ENCODE measurements at regions not wholly inside any gene's neighbourhood (a gene's known extent, or its start where the extent isn't known, plus 50 kb on each side); places are given as distances from the start of the nearest gene placed in this dataset.

DNA sequence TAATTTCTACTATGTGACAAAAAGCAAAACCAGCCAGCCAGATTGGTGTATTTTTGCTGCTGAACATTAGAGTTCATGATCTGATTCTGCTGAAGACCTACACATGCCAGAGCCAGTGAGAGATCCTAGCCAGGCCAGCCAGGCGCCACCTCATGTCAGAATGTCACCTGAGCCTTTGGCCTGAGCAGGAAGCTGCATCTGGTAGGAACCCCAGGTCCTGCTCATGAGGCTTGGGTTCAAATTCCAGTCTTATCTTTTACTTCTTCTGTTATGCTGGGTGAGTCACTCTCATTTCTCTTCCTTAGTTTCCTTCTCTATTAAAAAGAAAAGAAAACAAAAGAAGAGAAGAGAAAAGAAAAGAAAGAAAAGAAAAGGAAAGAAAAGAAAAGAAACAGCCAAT is 585.1 kb upstream of the CDH5 start:
- H3K9me3 Mint-ChIP-seq, result peaks cover 10% of the 10 kb centered on the region
- no peak overlapping the region for H3K4me3 Mint-ChIP-seq
- ATAC-seq (ENCODE audit: low read depth) (no peak), DNase-seq (ENCODE audit: low spot score in 2 of 2) (no peak)
- H3K27me3 Mint-ChIP-seq, result no peaks in the 10 kb centered on the region
- H3K36me3 Mint-ChIP-seq, result no peaks in the 10 kb centered on the region
- H3K27ac Mint-ChIP-seq, result no peak overlapping the region
- no peaks in the 10 kb centered on the region for H3K4me1 Mint-ChIP-seq

DNA sequence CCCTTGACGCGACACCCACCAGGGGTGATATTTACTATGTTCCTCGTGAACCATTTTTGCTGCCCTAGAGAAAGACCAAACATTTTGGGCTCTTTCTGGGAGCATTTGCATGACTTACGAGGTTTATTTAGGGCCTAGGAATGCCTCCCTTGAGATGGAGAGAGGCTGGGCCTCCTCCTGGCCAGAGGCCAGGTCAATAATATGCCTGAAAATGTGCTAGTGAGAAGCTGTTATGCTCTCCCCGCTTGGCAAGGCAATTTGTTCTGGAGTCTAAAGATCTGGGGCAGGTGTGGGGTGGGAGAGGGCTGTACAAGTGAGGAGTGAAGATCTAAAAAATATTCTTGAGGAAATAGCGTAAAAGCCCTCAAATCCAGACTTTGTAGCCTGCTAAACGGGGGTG is 587.3 kb upstream of the CDH5 start:
- Mint-ChIP-seq H3K36me3 (no peaks in the 10 kb centered on the region), H3K9me3 (peaks cover 9% of the 10 kb centered on the region), H3K4me1 (no peaks in the 10 kb centered on the region), H3K27ac (no peak overlapping the region), H3K4me3 (no peak overlapping the region), H3K27me3 (no peaks in the 10 kb centered on the region)
- ATAC-seq (ENCODE audit: low read depth) (no peak), DNase-seq (ENCODE audit: low spot score in 2 of 2) (no peak)

DNA sequence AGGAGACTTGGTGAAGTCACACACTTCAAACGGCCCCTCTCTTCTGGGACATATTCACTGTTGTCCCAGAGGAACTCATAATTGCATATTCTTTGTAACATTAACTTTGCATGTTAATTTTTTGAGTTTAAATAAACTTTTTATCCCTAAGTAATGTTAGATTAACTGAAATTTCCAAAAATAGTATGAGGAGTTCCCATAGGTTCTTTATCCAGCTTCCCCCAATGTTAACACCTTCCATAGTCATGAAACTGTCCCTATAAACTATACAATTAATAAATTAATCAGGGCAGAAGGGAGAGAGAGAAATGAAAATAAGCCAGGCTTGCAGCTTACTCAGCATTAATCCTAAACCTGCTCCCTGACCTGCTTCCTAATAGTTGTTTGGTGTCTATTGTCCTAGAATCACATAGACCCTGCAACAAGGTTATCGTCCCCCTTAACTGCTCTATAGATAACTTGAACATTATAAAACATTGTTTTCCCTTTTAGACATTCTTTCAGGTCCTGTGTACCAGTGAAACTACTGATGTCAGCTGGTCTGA is 589.8 kb upstream of the CDH5 start:
- no peak overlapping the region for H3K4me3 Mint-ChIP-seq
- H3K27ac Mint-ChIP-seq, result no peak overlapping the region
- H3K27me3 Mint-ChIP-seq, result no peaks in the 10 kb centered on the region
- DNase-seq (ENCODE audit: low spot score in 2 of 2), result no peak
- no peak for ATAC-seq (ENCODE audit: low read depth)
- peaks cover 8% of the 10 kb centered on the region for H3K9me3 Mint-ChIP-seq
- no peaks in the 10 kb centered on the region for H3K4me1 Mint-ChIP-seq
- no peaks in the 10 kb centered on the region for H3K36me3 Mint-ChIP-seq

DNA sequence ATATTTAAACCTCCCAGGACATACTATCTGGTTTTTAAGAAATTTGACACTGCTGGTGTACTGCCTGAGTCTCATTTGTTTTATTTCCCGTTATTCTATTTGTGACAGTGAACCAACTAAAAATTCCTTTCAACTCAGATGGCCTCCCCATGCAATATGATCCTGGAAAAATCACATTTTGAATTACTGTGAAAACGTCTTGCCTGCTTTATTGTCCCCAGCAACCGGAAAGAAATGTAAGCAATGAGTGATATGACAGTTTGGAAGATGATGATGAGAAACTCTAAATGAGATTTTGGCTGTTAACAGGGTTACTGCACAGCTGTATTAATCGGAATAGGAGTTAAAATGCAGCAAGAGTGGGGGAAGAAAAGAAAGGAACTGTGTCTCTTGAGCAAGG is 590.7 kb upstream of the CDH5 start:
- Mint-ChIP-seq H3K4me3 (no peak overlapping the region), H3K4me1 (no peaks in the 10 kb centered on the region), H3K9me3 (peaks cover 8% of the 10 kb centered on the region), H3K27ac (no peak overlapping the region), H3K36me3 (no peaks in the 10 kb centered on the region), H3K27me3 (no peaks in the 10 kb centered on the region)
- no peak for ATAC-seq (ENCODE audit: low read depth)
- DNase-seq (ENCODE audit: low spot score in 2 of 2), result no peak

DNA sequence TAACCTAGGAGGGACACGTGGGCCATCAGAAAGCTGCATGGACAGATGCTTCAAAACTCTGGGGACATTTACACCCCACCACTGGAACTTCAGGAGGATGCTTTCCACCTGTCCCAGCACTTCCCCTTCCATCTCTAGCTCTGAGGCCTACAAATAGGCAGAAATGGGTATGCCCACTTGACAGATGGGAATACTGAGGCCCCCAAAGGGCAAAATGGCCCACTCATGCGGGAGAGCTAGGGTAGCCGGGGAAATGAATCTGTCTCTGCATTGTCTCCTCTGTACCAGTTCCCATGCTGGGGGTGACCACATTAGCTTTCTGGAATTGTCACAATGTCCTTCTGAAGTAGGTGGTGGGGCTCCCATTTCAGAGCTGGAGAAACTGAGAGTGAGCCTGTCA is 592.1 kb upstream of the CDH5 start:
- peaks cover 7% of the 10 kb centered on the region for H3K9me3 Mint-ChIP-seq
- peaks cover 2% of the 10 kb centered on the region for H3K36me3 Mint-ChIP-seq
- ATAC-seq (ENCODE audit: low read depth) (no peak), DNase-seq (ENCODE audit: low spot score in 2 of 2) (no peak)
- H3K27ac Mint-ChIP-seq, result no peak overlapping the region
- H3K4me1 Mint-ChIP-seq, result no peaks in the 10 kb centered on the region
- no peak overlapping the region for H3K4me3 Mint-ChIP-seq
- H3K27me3 Mint-ChIP-seq, result no peaks in the 10 kb centered on the region

DNA sequence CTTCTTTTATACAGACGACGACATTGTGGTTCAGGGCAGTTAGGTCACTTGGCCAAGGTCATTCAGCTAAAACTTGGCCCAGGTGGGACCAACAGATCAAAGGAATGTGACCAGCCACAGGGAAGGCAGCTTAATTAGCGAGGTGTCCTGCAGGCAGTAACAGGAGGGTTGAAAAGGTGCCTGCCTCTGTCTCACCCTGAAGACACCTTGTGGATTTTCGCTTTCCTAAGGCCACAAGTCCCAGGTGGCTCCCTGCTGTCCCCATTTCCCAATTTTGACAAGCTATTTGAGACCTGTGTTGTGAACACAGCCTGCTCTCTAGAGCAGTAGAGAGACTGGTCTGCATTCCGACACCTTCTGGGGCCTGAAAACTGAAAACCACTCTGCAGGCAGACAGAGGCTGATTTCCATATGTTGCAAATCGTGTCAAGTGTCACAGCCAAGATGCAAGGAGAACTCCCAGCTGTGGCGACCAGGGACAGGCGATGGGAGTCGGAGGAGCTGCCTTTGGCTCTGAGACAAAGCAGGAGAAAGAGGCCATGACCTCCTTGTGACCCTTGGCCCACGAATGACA is 593.1 kb upstream of the CDH5 start:
- Mint-ChIP-seq H3K4me1 (no peaks in the 10 kb centered on the region), H3K27me3 (no peaks in the 10 kb centered on the region), H3K36me3 (peaks cover 2% of the 10 kb centered on the region), H3K4me3 (no peak overlapping the region), H3K27ac (no peak overlapping the region), H3K9me3 (peaks cover 10% of the 10 kb centered on the region)
- DNase-seq (ENCODE audit: low spot score in 2 of 2), result no peak
- ATAC-seq (ENCODE audit: low read depth), result no peak

DNA sequence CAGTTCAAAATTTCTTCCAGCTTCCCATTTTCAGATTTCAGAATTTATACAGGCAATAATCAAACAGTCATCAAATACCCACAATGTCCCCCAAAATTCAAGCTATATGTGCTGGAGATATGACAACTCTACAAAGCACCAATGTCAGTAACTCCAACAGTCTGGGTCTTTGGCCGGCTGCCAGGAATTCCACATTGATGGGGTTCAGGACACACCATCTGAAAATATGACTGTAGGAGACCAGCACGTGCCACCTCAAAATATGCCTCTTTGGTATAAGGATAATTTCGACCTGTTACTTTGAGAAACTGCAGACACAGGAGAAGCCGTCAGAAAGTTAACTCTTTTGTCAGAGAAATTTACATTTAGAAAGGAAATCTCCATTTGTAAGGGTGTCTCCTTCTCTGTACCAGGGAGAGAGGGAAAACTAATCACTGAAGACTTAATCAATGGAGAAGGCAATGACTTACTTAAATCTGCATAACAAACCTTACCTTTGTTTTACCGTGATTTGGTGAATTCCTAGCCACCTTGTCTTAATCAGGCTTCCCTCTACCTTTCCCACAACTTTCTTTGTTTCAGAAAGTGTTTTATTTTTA is 594.3 kb upstream of the CDH5 start:
- no peak overlapping the region for H3K4me3 Mint-ChIP-seq
- H3K36me3 Mint-ChIP-seq, result peaks cover 2% of the 10 kb centered on the region
- H3K27me3 Mint-ChIP-seq, result no peaks in the 10 kb centered on the region
- ATAC-seq (ENCODE audit: low read depth), result no peak
- no peak overlapping the region for H3K27ac Mint-ChIP-seq
- no peak for DNase-seq (ENCODE audit: low spot score in 2 of 2)
- no peaks in the 10 kb centered on the region for H3K4me1 Mint-ChIP-seq
- H3K9me3 Mint-ChIP-seq, result peaks cover 9% of the 10 kb centered on the region

DNA sequence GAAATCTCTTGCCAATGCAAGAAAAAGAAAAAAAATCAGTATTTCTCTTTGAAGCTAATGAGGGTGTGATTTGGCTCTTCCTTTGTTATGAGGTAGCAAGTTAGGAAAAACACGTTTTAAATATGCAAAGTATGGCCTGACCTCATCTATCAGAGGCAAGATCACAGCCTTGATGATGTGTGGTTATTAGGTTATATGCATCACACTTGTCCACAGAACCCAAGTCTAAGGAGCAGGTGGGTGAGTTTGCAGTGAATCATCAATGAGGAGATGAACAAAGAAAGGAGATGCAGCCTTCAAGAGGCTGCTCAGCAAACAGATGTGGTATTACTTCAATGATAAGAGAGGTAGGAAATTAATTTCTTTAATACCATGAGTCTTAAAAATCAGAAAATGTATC is 594.8 kb upstream of the CDH5 start:
- Mint-ChIP-seq H3K27me3 (no peaks in the 10 kb centered on the region), H3K36me3 (peaks cover 2% of the 10 kb centered on the region), H3K4me3 (no peak overlapping the region), H3K4me1 (no peaks in the 10 kb centered on the region), H3K27ac (no peak overlapping the region), H3K9me3 (peaks cover 8% of the 10 kb centered on the region)
- no peak for ATAC-seq (ENCODE audit: low read depth)
- no peak for DNase-seq (ENCODE audit: low spot score in 2 of 2)

DNA sequence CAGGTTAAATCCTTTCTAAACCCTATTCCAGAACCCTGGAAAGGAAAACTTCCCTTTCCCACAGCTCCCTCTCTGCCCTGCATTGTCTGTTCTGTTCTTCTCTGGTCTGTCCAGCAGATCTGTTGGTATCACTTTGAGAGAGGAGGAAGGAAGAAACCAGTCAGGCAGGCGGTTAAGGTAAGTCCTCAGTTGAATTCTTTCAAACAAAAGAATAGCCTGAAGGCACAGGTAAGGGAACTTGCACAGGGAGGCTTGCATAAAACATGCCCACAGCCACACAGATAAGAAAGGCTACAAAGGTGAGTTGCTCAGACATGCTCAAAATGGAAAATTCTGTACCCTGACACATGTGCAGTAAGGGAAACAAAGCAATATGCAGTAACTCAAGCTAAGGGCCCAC is 595.7 kb upstream of the CDH5 start:
- Mint-ChIP-seq H3K36me3 (peaks cover 2% of the 10 kb centered on the region), H3K4me3 (no peak overlapping the region)

DNA sequence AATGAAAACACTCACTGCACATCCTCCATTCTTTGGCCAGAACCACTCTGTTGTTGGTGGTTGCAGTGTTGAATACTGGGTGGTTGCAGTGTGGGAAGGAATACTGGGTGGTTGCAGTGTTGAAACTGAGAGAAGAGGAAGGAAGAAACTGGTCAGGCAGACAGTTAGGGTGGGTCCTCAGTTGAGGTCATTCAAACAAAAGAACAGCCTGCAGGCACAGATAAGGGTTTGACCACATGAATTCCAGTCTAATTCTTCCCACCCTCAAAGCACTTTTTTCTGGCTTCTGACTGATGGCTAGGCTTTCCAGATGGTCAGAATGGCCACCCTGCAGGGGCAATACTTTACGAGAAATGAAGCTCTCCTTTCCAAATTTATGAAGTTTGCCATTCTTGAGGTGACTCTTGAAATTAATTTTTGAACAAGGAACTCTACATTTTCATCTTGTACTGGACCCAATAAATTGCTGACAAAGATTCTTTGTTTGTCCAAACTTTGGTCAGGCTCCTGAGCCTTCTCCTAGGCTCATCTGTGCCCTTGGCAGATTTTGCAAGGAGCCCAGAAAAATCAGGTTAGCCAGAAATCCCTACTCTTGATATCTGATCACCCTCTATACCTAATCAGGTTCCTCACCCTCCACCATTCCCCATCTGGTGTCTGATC is 596.6 kb upstream of the CDH5 start:
- Mint-ChIP-seq H3K4me3 (no peak overlapping the region), H3K36me3 (peaks cover 2% of the 10 kb centered on the region), H3K4me1 (no peaks in the 10 kb centered on the region), H3K27ac (no peak overlapping the region), H3K27me3 (no peaks in the 10 kb centered on the region), H3K9me3 (peaks cover 8% of the 10 kb centered on the region)
- ATAC-seq (ENCODE audit: low read depth) (no peak), DNase-seq (ENCODE audit: low spot score in 2 of 2) (no peak)

More for the DNA sequence above, 595.7 kb upstream of the CDH5 start:
- no peaks in the 10 kb centered on the region for H3K27me3 Mint-ChIP-seq
- peaks cover 8% of the 10 kb centered on the region for H3K9me3 Mint-ChIP-seq
- no peak for DNase-seq (ENCODE audit: low spot score in 2 of 2)
- H3K4me1 Mint-ChIP-seq, result no peaks in the 10 kb centered on the region
- no peak overlapping the region for H3K27ac Mint-ChIP-seq
- no peak for ATAC-seq (ENCODE audit: low read depth)

DNA sequence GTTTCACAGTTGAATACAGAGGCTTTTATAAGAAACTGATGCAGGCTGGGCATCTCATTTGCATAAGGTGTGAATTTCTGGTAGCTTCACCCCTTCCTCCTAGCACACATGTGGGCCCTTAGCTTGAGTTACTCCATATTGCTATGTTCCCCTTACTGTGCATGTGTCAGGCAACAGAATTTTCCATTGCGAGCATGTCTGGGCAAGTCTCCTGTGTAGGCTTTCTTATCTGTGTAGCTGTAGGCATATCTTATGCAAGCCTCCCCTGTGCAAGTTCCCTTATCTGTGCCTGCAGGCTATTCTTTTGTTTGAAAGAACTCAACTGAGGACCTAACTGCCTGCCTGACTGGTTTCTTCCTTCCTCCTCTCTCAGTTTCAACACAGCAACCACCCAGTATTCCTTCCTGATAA is 597.4 kb upstream of the CDH5 start:
- H3K9me3 Mint-ChIP-seq, result peaks cover 8% of the 10 kb centered on the region
- peaks cover 2% of the 10 kb centered on the region for H3K36me3 Mint-ChIP-seq
- ATAC-seq (ENCODE audit: low read depth) (no peak), DNase-seq (ENCODE audit: low spot score in 2 of 2) (no peak)
- H3K27ac Mint-ChIP-seq, result no peak overlapping the region
- H3K27me3 Mint-ChIP-seq, result no peaks in the 10 kb centered on the region
- no peaks in the 10 kb centered on the region for H3K4me1 Mint-ChIP-seq
- no peak overlapping the region for H3K4me3 Mint-ChIP-seq

DNA sequence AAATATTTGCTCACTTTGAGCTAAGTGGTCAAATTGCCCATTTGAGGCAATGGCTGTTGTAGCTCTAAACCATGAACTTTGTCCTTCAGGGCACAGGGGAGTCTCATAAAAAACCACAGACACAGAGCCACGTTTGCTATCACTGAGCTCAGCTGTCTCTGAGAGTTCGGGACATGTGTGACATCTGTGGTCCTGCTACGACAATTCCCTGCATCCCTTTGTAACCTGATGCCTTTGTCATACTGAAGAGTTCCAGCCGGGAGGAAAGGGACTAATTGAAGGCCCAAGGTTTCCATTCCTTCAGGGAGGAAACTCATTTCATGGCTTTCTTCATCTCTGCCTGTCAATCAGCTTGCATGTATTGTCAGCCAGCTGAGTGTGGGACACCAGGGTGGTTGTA is 599.4 kb upstream of the CDH5 start:
- no peak for ATAC-seq (ENCODE audit: low read depth)
- no peaks in the 10 kb centered on the region for H3K4me1 Mint-ChIP-seq

DNA sequence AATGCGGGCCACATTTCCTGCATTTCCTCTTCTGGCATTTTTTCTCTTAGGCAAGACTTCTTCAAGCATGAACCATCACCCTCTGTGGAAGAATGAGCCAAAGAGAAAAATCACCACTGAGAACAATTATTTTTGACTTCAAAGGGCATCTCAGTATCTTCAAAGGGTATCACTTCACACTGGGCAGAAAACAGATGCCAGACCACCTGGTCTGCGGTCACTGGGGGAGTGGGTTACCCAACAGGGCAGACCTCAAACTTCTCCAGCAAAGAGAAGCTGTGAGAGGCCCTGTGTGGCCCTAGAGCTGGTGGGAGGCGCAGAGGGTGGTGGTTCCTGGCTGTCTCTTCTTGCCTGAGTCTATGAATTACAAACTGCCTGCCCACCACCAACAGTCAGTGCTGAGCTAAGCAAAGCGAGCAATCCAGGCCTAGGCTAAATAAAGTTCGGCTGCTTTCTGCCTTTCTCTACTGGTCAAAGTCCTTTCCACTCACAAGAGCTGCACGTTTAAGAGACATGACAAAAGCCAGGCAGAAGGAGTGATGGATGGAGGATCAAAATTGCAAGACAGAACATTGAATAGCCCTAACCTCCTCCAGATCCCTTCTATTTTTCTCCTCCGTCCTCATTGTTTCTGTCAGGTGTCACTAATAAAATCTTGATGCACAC is 602.7 kb upstream of the CDH5 start:
- no peaks in the 10 kb centered on the region for H3K4me1 Mint-ChIP-seq
- H3K27me3 Mint-ChIP-seq, result no peaks in the 10 kb centered on the region
- no peak overlapping the region for H3K27ac Mint-ChIP-seq
- ATAC-seq (ENCODE audit: low read depth) (no peak), DNase-seq (ENCODE audit: low spot score in 2 of 2) (no peak)
- no peaks in the 10 kb centered on the region for H3K36me3 Mint-ChIP-seq
- H3K9me3 Mint-ChIP-seq, result peaks cover under 1% of the 10 kb centered on the region
- no peak overlapping the region for H3K4me3 Mint-ChIP-seq

More for the DNA sequence above, 599.4 kb upstream of the CDH5 start:
- Mint-ChIP-seq H3K27ac (no peak overlapping the region), H3K27me3 (no peaks in the 10 kb centered on the region), H3K9me3 (peaks cover 8% of the 10 kb centered on the region), H3K36me3 (peaks cover 2% of the 10 kb centered on the region), H3K4me3 (no peak overlapping the region)
- no peak for DNase-seq (ENCODE audit: low spot score in 2 of 2)

DNA sequence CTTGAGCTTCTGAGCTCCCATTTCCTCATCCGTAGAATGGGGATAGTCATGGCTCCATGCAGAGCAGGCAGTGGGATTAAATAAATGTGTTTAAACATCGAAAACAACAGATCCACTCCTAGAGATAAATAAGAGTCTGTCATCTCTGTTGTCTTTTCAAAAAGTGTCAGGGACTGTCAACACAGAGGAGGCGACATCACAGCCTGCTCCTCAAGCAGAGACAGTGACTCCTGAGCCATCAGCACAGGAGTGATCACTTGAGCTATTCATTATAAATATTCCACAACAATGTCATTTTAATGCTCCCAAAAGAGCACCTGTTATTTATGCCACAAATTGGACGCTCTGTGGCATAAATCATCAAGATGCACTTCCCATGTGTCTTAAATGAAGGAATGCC is 605.6 kb upstream of the CDH5 start:
- Mint-ChIP-seq H3K27me3 (no peaks in the 10 kb centered on the region), H3K27ac (no peak overlapping the region), H3K4me1 (no peaks in the 10 kb centered on the region), H3K4me3 (no peak overlapping the region), H3K36me3 (no peaks in the 10 kb centered on the region), H3K9me3 (no peaks in the 10 kb centered on the region)
- DNase-seq (ENCODE audit: low spot score in 2 of 2), result no peak
- no peak for ATAC-seq (ENCODE audit: low read depth)
